A172 (cell line): ENCODE measurements at regions not wholly inside any gene's neighbourhood (a gene's known extent, or its start where the extent isn't known, plus 50 kb on each side); places are given as distances from the start of the nearest gene placed in this dataset.

Source experiments
- DNase-seq: peaks from one replicate; pipeline ENCODE4 v3.0.0-alpha.2; 2015; ENCODE audit warnings: low spot score

GRCh38 chr10:125214283-125214570, 53.9 kb upstream of the CTBP2 start:
- DNase-seq, result no peak

- no peak for DNase-seq
Measured at GRCh38 chr10:125213541-125214282, 53.3 kb upstream of the CTBP2 start.

DNA sequence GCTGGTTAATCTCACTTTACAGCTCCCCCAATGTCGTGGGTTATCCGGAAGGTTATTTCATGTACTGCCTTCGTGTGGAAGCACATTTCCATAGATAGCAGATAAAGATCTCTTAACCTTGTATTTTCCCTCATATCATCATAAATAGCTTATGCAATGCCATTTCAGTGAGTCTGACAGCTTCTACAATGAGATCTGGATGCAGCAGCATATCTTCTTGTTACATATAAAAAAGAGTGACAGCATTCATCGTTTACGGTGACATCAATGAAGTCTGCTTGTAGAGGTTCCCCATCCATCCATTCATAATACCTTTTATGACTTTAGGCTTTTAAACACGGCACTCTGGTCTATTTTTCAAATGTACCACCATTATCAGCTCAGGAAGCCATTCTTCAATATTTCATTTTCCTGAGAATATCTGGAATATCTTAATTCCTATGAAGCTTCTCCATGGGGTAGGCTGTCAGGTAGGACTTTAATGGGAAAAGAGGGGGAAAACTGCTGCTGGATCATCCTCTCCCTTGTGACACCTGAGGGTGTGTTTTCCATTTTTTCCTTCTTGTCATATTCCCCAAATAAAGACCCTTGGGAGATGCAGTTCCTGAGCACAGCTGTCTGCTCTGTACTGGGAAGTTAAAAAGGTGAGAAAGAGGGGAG, 51.9 kb upstream of the CTBP2 start:
- DNase-seq, result no peak
